B cell (primary cell): ENCODE measurements at regions not wholly inside any gene's neighbourhood (a gene's known extent, or its start where the extent isn't known, plus 50 kb on each side); places are given as distances from the start of the nearest gene placed in this dataset.

Source experiments
- ATAC-seq: fragments of 200-7000 bp; cut with Tn5 transposase; one replicate; pipeline ENCODE4 v1.10.0; 2021; ENCODE audit warnings: low read depth, mild to moderate bottlenecking, moderate number of reproducible peaks, moderate library complexity
- CTCF ChIA-PET: fragments of 350-600 bp; sonication (Branson Sonifier 250); formaldehyde crosslinking; loops from one replicate; lab custom pipeline; 2021; ENCODE audit warnings: antibody characterized with exemption, inconsistent platforms; lab: Charles Lee
- POLR2A ChIA-PET: fragments of 350-600 bp; sonication (Branson Sonifier 250); formaldehyde crosslinking; loops from one replicate; lab custom pipeline; 2021; ENCODE audit warnings: antibody characterized with exemption; lab: Charles Lee
- DNase-seq: peaks from one replicate; pipeline ENCODE4 v3.0.0; 2013
- H2AFZ ChIP-seq: 2 replicates; pipeline ENCODE4 v1.6.1; 2012; ENCODE audit warnings: mild to moderate bottlenecking, low read depth, low read length; ENCODE audit not compliant: insufficient read depth, poor library complexity, severe bottlenecking
- H3K27ac ChIP-seq, 2 donors: 1 replicate in 1 of 2; 2 replicates in 1 of 2; pipeline ENCODE4 v1.5.1; 2012 to 2013; ENCODE audit warnings: low read length in 2 of 2, mild to moderate bottlenecking in 2 of 2, moderate library complexity in 1 of 2
- H3K27me3 ChIP-seq, 4 experiments: fragments of 200-600 bp in 1 of 4; sonication (generic) in 1 of 4; replicated peaks in 1 of 4; 1 replicate in 2 of 4; 2 replicates in 2 of 4; pipeline versions ENCODE4 v1.6.1 to v1.7.0; 2013 to 2016; ENCODE audit warnings: low read length in 3 of 4, mild to moderate bottlenecking in 2 of 4, mixed read lengths in 1 of 4, moderate library complexity in 1 of 4; ENCODE audit not compliant: insufficient read depth in 4 of 4, control insufficient read depth in 3 of 4; ENCODE audit errors: control extremely low read depth in 1 of 4
- H3K36me3 ChIP-seq, 2 experiments: replicated peaks in 1 of 2; 1 replicate in 1 of 2; 2 replicates in 1 of 2; pipeline versions ENCODE4 v1.6.1 to v1.7.1; 2013; ENCODE audit warnings: low read length in 1 of 2; ENCODE audit not compliant: insufficient read depth in 2 of 2, control insufficient read depth in 1 of 2; ENCODE audit errors: control extremely low read depth in 1 of 2, extremely low read depth in 1 of 2
- H3K4me1 ChIP-seq, 2 donors: fragments of 200-600 bp in 1 of 2; sonication (generic) in 1 of 2; 1 replicate in 1 of 2; 2 replicates in 1 of 2; pipeline versions ENCODE4 v1.5.1 to v1.6.1; 2013 to 2017; ENCODE audit warnings: low read length in 2 of 2; ENCODE audit not compliant: control insufficient read depth in 2 of 2, insufficient read depth in 2 of 2
- H3K4me2 ChIP-seq: replicated peaks from 2 replicates; pipeline ENCODE3; 2012; ENCODE audit warnings: mild to moderate bottlenecking, low read depth, low read length; ENCODE audit not compliant: poor library complexity, severe bottlenecking
- H3K4me3 ChIP-seq, 5 experiments: fragments of 200-600 bp in 1 of 5; sonication (generic) in 1 of 5; 1 replicate in 3 of 5; 2 replicates in 2 of 5; pipeline versions ENCODE4 v1.5.1 to v1.7.0; 2011 to 2016; ENCODE audit warnings: low read length in 4 of 5, mild to moderate bottlenecking in 4 of 5, low read depth in 2 of 5, control low read depth in 1 of 5, moderate library complexity in 1 of 5; ENCODE audit not compliant: insufficient read depth in 1 of 5; ENCODE audit errors: control extremely low read depth in 1 of 5, extremely low read depth in 1 of 5
- H3K79me2 ChIP-seq: fragments of 200-600 bp; sonication (generic); one replicate; pipeline ENCODE4 v1.6.0; 2016; ENCODE audit warnings: low read length; ENCODE audit not compliant: control insufficient read depth, insufficient read depth
- H3K9ac ChIP-seq: fragments of 200-600 bp; sonication (generic); 2 replicates; pipeline ENCODE4 v1.6.1; 2017; ENCODE audit warnings: mild to moderate bottlenecking, low read length, moderate library complexity
- H3K9me3 ChIP-seq, 3 donors: one replicate each; pipeline versions ENCODE4 v1.6.1 to v1.7.1; 2013; ENCODE audit warnings: low read length in 2 of 3; ENCODE audit not compliant: control insufficient read depth in 2 of 3, insufficient read depth in 1 of 3; ENCODE audit errors: control extremely low read depth in 1 of 3
- H4K20me1 ChIP-seq: 2 replicates; pipeline ENCODE4 v1.6.0; 2012; ENCODE audit warnings: mild to moderate bottlenecking, low read length; ENCODE audit not compliant: insufficient read depth, control insufficient read depth, poor library complexity, severe bottlenecking
- H3K27ac Mint-ChIP-seq: one replicate; pipeline ENCODE4 v1.8.0; 2021; ENCODE audit warnings: mixed read lengths
- H3K27me3 Mint-ChIP-seq: one replicate; pipeline ENCODE4 v1.8.0; 2021; ENCODE audit warnings: mixed read lengths
- H3K4me1 Mint-ChIP-seq: one replicate; pipeline ENCODE4 v1.8.0; 2021; ENCODE audit warnings: mixed read lengths
- H3K4me3 Mint-ChIP-seq: one replicate; pipeline ENCODE4 v1.8.0; 2021; ENCODE audit warnings: mixed read lengths
- H3K9me3 Mint-ChIP-seq: one replicate; pipeline ENCODE4 v1.8.0; 2022; ENCODE audit warnings: mixed read lengths; ENCODE audit not compliant: insufficient read depth
- CTCF ChIP-seq: fragments of 200-600 bp; IDR thresholded peaks from one replicate; pipeline ENCODE4 v1.8.0; 2022; ENCODE audit warnings: antibody characterized with exemption, mild to moderate bottlenecking
- EZH2 ChIP-seq: IDR thresholded peaks from 2 replicates; pipeline ENCODE4 v1.6.1; 2012; ENCODE audit warnings: borderline replicate concordance, low read depth, mild to moderate bottlenecking, moderate library complexity, low read length; ENCODE audit not compliant: insufficient read depth, poor library complexity, severe bottlenecking
- WGBS: methylation state at CpG from one replicate; pipeline ENCODE4 v1.1.5; 2013; ENCODE audit warnings: missing lambda C conversion rate; ENCODE audit not compliant: insufficient coverage; 5-methylcytosine and 5-hydroxymethylcytosine counted together
- intact Hi-C: fragments of 100-400 bp; cut with micrococcal nuclease; formaldehyde crosslinking; loops from one replicate; pipeline ENCODE4 v1.10.0; 2022

- H3K4me2 ChIP-seq: no peak overlapping the region
- 0% methylated on average over 1 of the region's 5 CpGs for WGBS
- no peak for DNase-seq
These were observed 203.3 kb upstream of the CDH9 start for GRCh38 chr5:27241564-27242257.

GRCh38 chr5:27240791-27241190 lies 202.4 kb upstream of the CDH9 start:
- POLR2A ChIA-PET: no interaction called here
- Histone ChIP-seq H3K79me2 (no peaks in the 10 kb centered on the region), H2AFZ (no peak overlapping the region), H3K4me2 (no peak overlapping the region), H3K27me3 (no peaks in the 10 kb centered on the region), H3K9me3 (peaks cover 0 to 4% (median 0%) of the 10 kb centered on the region in 3 donors), H3K36me3 (no peaks in the 10 kb centered on the region), H3K4me1 (no peaks in the 10 kb centered on the region), H3K9ac (no peak overlapping the region), H4K20me1 (no peaks in the 10 kb centered on the region), H3K4me3 (no peak overlapping the region), H3K27ac (no peak overlapping the region)
- Mint-ChIP-seq H3K27ac (no peak overlapping the region), H3K4me3 (no peak overlapping the region), H3K9me3 (peaks cover 3% of the 10 kb centered on the region), H3K27me3 (no peaks in the 10 kb centered on the region), H3K4me1 (no peaks in the 10 kb centered on the region)
- WGBS: no CpG with 5 or more reads among the region's 2 CpGs
- CTCF ChIA-PET: no interaction called here
- ATAC-seq: no peak
- DNase-seq: no peak
- TF ChIP-seq EZH2 (no peak), CTCF (no peak)
- intact Hi-C loops: no loop called here

More at GRCh38 chr5:27241564-27242257, 203.3 kb upstream of the CDH9 start:
- no peak overlapping the region for H3K27ac ChIP-seq
- TF ChIP-seq EZH2 (no peak), CTCF (no peak)
- Mint-ChIP-seq H3K27ac (no peak overlapping the region), H3K4me1 (no peaks in the 10 kb centered on the region), H3K27me3 (no peaks in the 10 kb centered on the region), H3K4me3 (no peak overlapping the region), H3K9me3 (peaks cover 4% of the 10 kb centered on the region)
- intact Hi-C loops: no loop called here
- no peak overlapping the region for H3K9ac ChIP-seq
- no peaks in the 10 kb centered on the region for H3K36me3 ChIP-seq
- no peak overlapping the region for H2AFZ ChIP-seq
- ChIA-PET POLR2A (no interaction called here), CTCF (no interaction called here)
- ATAC-seq: no peak
- no peaks in the 10 kb centered on the region for H3K4me1 ChIP-seq
- no peak overlapping the region for H3K4me3 ChIP-seq
- H4K20me1 ChIP-seq: no peaks in the 10 kb centered on the region
- H3K79me2 ChIP-seq: no peaks in the 10 kb centered on the region
- peaks cover 0 to 4% (median 0%) of the 10 kb centered on the region in 3 donors for H3K9me3 ChIP-seq
- no peaks in the 10 kb centered on the region for H3K27me3 ChIP-seq
